ENCODE measurements at regions not wholly inside any gene's neighbourhood (a gene's known extent, or its start where the extent isn't known, plus 50 kb on each side); places are given as distances from the start of the nearest gene placed in this dataset.

DNA sequence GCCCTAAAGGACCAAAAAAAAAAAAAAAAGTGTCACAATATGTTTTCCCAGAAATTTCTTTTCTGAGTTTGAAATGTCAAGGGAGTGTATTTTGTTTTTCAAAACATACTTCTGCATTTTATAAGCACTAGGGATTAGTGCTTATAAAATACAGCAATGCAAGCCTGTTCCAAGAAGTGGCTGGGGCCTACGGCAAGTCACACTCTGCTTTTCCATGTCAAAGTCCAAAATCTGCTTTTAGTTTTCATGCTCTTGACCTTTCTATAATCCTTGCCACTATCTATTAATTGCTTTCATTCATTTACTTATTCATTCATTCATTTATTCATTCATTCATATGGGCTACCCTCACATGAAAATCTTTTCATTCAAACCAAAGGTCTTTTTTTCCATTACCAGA is 100.1 kb upstream of the UXS1 start:
- Histone ChIP-seq H3K14ac (ENCODE audit: insufficient read depth, low read length) (no peak overlapping the region), H3K9ac (ENCODE audit: extremely low read depth, insufficient read length, low read length) (no peak overlapping the region), H3K4ac (ENCODE audit: low read depth, low read length) (no peak overlapping the region), H3K79me1 (ENCODE audit: insufficient read depth, low read depth, low read length, poor library complexity, severe bottlenecking) (no peaks in the 10 kb centered on the region), H2AK5ac (ENCODE audit: insufficient read length, low read length) (no peak overlapping the region), H3K23me2 (ENCODE audit: insufficient read length, low read depth, low read length, poor library complexity, severe bottlenecking) (no peaks in the 10 kb centered on the region), H3K56ac (ENCODE audit: insufficient read length, low read depth, low read length) (no peak overlapping the region), H3T11ph (ENCODE audit: low read length) (no peak overlapping the region), H3K23ac (ENCODE audit: insufficient read length, low read depth, low read length) (no peak overlapping the region), H4K8ac (replicated peaks; ENCODE audit: insufficient read length, low read depth, low read length) (no peak overlapping the region), H4K20me1 (ENCODE audit: control insufficient read depth, insufficient read depth, insufficient read length) (no peaks in the 10 kb centered on the region), H3K27ac (ENCODE audit: insufficient read length, low read depth, low read length) (no peak overlapping the region), H3K18ac (ENCODE audit: insufficient read length, low read depth, low read length) (no peak overlapping the region), H3K4me1 (ENCODE audit: insufficient read depth, low read length) (no peaks in the 10 kb centered on the region), H2BK20ac (ENCODE audit: low read depth, low read length, poor library complexity, severe bottlenecking) (no peak overlapping the region), H4K91ac (ENCODE audit: insufficient read length, low read depth, low read length) (no peak overlapping the region), H2BK120ac (ENCODE audit: low read depth, low read length, poor library complexity, severe bottlenecking) (no peak overlapping the region), H2BK5ac (ENCODE audit: insufficient read length, low read length) (no peak overlapping the region), H4K5ac (ENCODE audit: insufficient read length, low read depth, low read length) (no peak overlapping the region), H3K79me2 (ENCODE audit: insufficient read depth, low read length) (no peaks in the 10 kb centered on the region), H2BK15ac (ENCODE audit: low read depth, low read length) (no peak overlapping the region), H2BK12ac (ENCODE audit: insufficient read length, low read depth, low read length) (no peak overlapping the region), H2AFZ (ENCODE audit: low read length) (no peak overlapping the region), H3K4me2 (ENCODE audit: insufficient read depth, insufficient read length, low read length) (no peak overlapping the region), H3K9me3 (ENCODE audit: control insufficient read depth, low read depth, low read length) (no peaks in the 10 kb centered on the region), H3K27me3 (ENCODE audit: insufficient read depth, low read length) (no peaks in the 10 kb centered on the region)
- H3K4me1 Mint-ChIP-seq, result peaks cover 0 to 3% of the 10 kb centered on the region in 2 experiments; a peak in 2 of 4 replicates
- no peaks in the 10 kb centered on the region; the same call in 1 of the 2 replicates for H3K27me3 Mint-ChIP-seq (ENCODE audit: low read depth)
- TF ChIP-seq, protein P1, sequence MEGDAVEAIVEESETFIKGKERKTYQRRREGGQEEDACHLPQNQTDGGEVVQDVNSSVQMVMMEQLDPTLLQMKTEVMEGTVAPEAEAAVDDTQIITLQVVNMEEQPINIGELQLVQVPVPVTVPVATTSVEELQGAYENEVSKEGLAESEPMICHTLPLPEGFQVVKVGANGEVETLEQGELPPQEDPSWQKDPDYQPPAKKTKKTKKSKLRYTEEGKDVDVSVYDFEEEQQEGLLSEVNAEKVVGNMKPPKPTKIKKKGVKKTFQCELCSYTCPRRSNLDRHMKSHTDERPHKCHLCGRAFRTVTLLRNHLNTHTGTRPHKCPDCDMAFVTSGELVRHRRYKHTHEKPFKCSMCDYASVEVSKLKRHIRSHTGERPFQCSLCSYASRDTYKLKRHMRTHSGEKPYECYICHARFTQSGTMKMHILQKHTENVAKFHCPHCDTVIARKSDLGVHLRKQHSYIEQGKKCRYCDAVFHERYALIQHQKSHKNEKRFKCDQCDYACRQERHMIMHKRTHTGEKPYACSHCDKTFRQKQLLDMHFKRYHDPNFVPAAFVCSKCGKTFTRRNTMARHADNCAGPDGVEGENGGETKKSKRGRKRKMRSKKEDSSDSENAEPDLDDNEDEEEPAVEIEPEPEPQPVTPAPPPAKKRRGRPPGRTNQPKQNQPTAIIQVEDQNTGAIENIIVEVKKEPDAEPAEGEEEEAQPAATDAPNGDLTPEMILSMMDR (conservative IDR thresholded peaks at IDR 0.05), result no peak
- no peaks in the 10 kb centered on the region; a peak in 1 of 5 replicates for H3K9me3 Mint-ChIP-seq
- H3K27ac Mint-ChIP-seq, result no peak overlapping the region
- no peaks in the 10 kb centered on the region; a peak in 1 of 7 replicates for H3K36me3 Mint-ChIP-seq (ENCODE audit: insufficient read depth in 1 of 3, low read depth in 3 of 3)
- no peak overlapping the region for H3K4me3 Mint-ChIP-seq
- no peak for DNase-seq
- WGBS (ENCODE audit: extremely low coverage, insufficient read length, low lambda C conversion rate), result no CpG with 5 or more reads among the region's 1 CpG

Measured in H9 (cell line).